K562 (cell line): ENCODE measurements at regions not wholly inside any gene's neighbourhood (a gene's known extent, or its start where the extent isn't known, plus 50 kb on each side); places are given as distances from the start of the nearest gene placed in this dataset.

Experiments
- ATAC-seq: fragments of 200-7000 bp; cut with Tn5 transposase; 3 replicates; pipeline ENCODE4 v1.9.1; 2020; ENCODE audit warnings: moderate library complexity
- BruUV-seq: library from RNA; stranded (reverse); fragments of 400-500 nt; replicated peaks from 2 replicates; lab custom pipeline; 2021; lab: Mats Ljungman, UMichigan
- CTCF ChIA-PET: fragments of 300-600 bp; formaldehyde crosslinking; extraction: SDS; loops from one replicate; lab custom pipeline; 2021; ENCODE audit warnings: low intra/inter-chr PET ratio; lab: Yijun Ruan, JAX
- POLR2A ChIA-PET: fragments of 300-600, 350-650 bp; sonication (Branson Sonifier 250); formaldehyde crosslinking; extraction: SDS; loops from one replicate; lab custom pipeline; 2021; ENCODE audit warnings: antibody characterized with exemption, inconsistent platforms; lab: Yijun Ruan, JAX
- DNase-seq, 4 experiments: peaks; one replicate each; pipeline versions ENCODE4 v3.0.0 to v3.0.0-alpha.2; 2011 to 2018; ENCODE audit warnings: low spot score in 3 of 4, mixed read lengths in 3 of 4; ENCODE audit errors: extremely low read depth in 1 of 4
- FAIRE-seq: peaks from 2 replicates; lab custom pipeline; 2011; peaks lifted over from hg19 to GRCh38; lab: Jason Lieb, UNC
- H2AFZ ChIP-seq: 2 replicates; pipeline ENCODE4 v1.6.0; 2011; ENCODE audit warnings: low read depth, low read length, control low read depth, inconsistent platforms
- H3K27ac ChIP-seq: fragments of 200-600 bp; 3 replicates; pipeline ENCODE4 v1.8.0; 2011; ENCODE audit warnings: low read depth, mild to moderate bottlenecking, control low read depth, inconsistent platforms, low read length, moderate library complexity, mixed read lengths; ENCODE audit errors: extremely low read depth
- H3K27me3 ChIP-seq, 2 experiments: fragments of 300-600 bp in 1 of 2; 2 replicates in 1 of 2; 3 replicates in 1 of 2; pipeline versions ENCODE4 v1.6.0 to v1.8.0; 2011; ENCODE audit warnings: inconsistent platforms in 2 of 2, low read length in 2 of 2, mild to moderate bottlenecking in 1 of 2, mixed read lengths in 1 of 2, moderate library complexity in 1 of 2; ENCODE audit not compliant: control insufficient read depth in 2 of 2, insufficient read depth in 2 of 2
- H3K36me3 ChIP-seq: fragments of 300-600 bp; 3 replicates; pipeline ENCODE4 v1.8.0; 2011; ENCODE audit warnings: mild to moderate bottlenecking, low read length, inconsistent platforms; ENCODE audit not compliant: control insufficient read depth, insufficient read depth
- H3K4me1 ChIP-seq, 2 experiments: fragments of 200-600 bp in 1 of 2; replicated peaks in 1 of 2; 2 replicates in 1 of 2; 3 replicates in 1 of 2; pipeline versions ENCODE4 v1.5.1 to v1.8.0; 2011; ENCODE audit warnings: inconsistent platforms in 2 of 2, low read length in 2 of 2, mild to moderate bottlenecking in 1 of 2, mixed read lengths in 1 of 2, moderate library complexity in 1 of 2; ENCODE audit not compliant: control insufficient read depth in 2 of 2, insufficient read depth in 2 of 2
- H3K4me2 ChIP-seq: 2 replicates; pipeline ENCODE4 v1.6.1; 2011; ENCODE audit warnings: low read length, control low read depth, inconsistent platforms, mixed read lengths; ENCODE audit not compliant: insufficient read depth
- H3K4me3 ChIP-seq: fragments of 200-600 bp; sonication (generic), shearing (Covaris generic); 2 replicates; pipeline ENCODE4 v1.5.1; 2016; ENCODE audit warnings: control low read depth, inconsistent platforms
- H3K79me2 ChIP-seq: fragments of 200-600 bp; 3 replicates; pipeline ENCODE4 v1.8.0; 2011; ENCODE audit warnings: low read length, inconsistent platforms; ENCODE audit not compliant: control insufficient read depth, insufficient read depth
- H3K9ac ChIP-seq, 2 experiments: 2 replicates each; pipeline versions ENCODE4 v1.6.0 to v1.6.1; 2011; ENCODE audit warnings: low read depth in 2 of 2, low read length in 2 of 2, control low read depth in 1 of 2, inconsistent platforms in 1 of 2, mild to moderate bottlenecking in 1 of 2, mixed read lengths in 1 of 2; ENCODE audit not compliant: insufficient read depth in 1 of 2
- H3K9me1 ChIP-seq: one replicate; pipeline ENCODE4 v1.6.0; 2011; ENCODE audit warnings: inconsistent platforms, mild to moderate bottlenecking, low read length, moderate library complexity; ENCODE audit not compliant: control insufficient read depth, insufficient read depth
- H3K9me3 ChIP-seq: replicated peaks from 2 replicates; pipeline ENCODE4 v1.5.1; 2011; ENCODE audit warnings: low read depth, low read length, inconsistent platforms; ENCODE audit not compliant: control insufficient read depth, insufficient read depth
- H4K20me1 ChIP-seq: replicated peaks from 2 replicates; pipeline ENCODE4 v1.6.1; 2011; ENCODE audit warnings: low read length, inconsistent platforms, mixed read lengths; ENCODE audit not compliant: control insufficient read depth, insufficient read depth
- STAT5A ChIP-seq: IDR thresholded peaks from 2 replicates; pipeline ENCODE4 v1.6.1; 2012; ENCODE audit warnings: low read length, inconsistent platforms, borderline replicate concordance
- ZNF408 ChIP-seq: fragments of 250-450 bp; sonication (Bioruptor Pico); IDR thresholded peaks from 2 replicates; pipeline ENCODE4 v1.4.0; 2020; ENCODE audit warnings: low read depth, mild to moderate bottlenecking, moderate library complexity
- WGBS: fragments of 100-300 bp; shearing (Covaris generic); methylation state at CpG from one replicate; pipeline ENCODE4 v1.1.6; 2016; ENCODE audit warnings: low coverage, mixed read lengths; ENCODE audit not compliant: insufficient coverage; ENCODE audit errors: missing lambda C conversion rate; 5-methylcytosine and 5-hydroxymethylcytosine counted together
- in situ Hi-C: fragments of 300-500 bp; cut with MboI; formaldehyde crosslinking; loops from 4 replicates; pipeline ENCODE4 v1.15.0; 2018; ENCODE audit warnings: inconsistent platforms, mixed read lengths
- intact Hi-C: fragments of 100-400 bp; cut with micrococcal nuclease; formaldehyde crosslinking; loops from 2 replicates; pipeline ENCODE4 v1.14.2; 2022
- TF ChIP-seq, protein P1 (sequence below): fragments of 450-650 bp; IDR thresholded peaks from 2 replicates; pipeline ENCODE4 v1.6.1; 2017; ENCODE audit warnings: mild to moderate bottlenecking, moderate library complexity
- TF ChIP-seq, protein P2 (sequence below): fragments of 450-650 bp; IDR thresholded peaks from 2 replicates; pipeline ENCODE4 v1.7.0; 2016; ENCODE audit warnings: borderline replicate concordance

GRCh38 chr18:43774497-43774896 lies 497.2 kb upstream of the SYT4 start:
- DNase-seq (no peak), FAIRE-seq (no peak), ATAC-seq (no peak)
- Histone ChIP-seq H2AFZ (no peak overlapping the region), H3K4me1 (no peaks in the 10 kb centered on the region), H3K9ac (no peak overlapping the region), H4K20me1 (no peaks in the 10 kb centered on the region), H3K79me2 (no peaks in the 10 kb centered on the region), H3K27me3 (no peaks in the 10 kb centered on the region), H3K27ac (no peak overlapping the region), H3K36me3 (no peaks in the 10 kb centered on the region), H3K9me3 (no peaks in the 10 kb centered on the region), H3K4me2 (no peak overlapping the region), H3K9me1 (no peaks in the 10 kb centered on the region), H3K4me3 (no peak overlapping the region)
- intact Hi-C loops (no loop called here), in situ Hi-C loops (no loop called here)
- no peak for TF ChIP-seq STAT5A
- TF ChIP-seq, protein P1, sequence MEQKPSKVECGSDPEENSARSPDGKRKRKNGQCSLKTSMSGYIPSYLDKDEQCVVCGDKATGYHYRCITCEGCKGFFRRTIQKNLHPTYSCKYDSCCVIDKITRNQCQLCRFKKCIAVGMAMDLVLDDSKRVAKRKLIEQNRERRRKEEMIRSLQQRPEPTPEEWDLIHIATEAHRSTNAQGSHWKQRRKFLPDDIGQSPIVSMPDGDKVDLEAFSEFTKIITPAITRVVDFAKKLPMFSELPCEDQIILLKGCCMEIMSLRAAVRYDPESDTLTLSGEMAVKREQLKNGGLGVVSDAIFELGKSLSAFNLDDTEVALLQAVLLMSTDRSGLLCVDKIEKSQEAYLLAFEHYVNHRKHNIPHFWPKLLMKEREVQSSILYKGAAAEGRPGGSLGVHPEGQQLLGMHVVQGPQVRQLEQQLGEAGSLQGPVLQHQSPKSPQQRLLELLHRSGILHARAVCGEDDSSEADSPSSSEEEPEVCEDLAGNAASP, result no peak
- TF ChIP-seq, protein P2, sequence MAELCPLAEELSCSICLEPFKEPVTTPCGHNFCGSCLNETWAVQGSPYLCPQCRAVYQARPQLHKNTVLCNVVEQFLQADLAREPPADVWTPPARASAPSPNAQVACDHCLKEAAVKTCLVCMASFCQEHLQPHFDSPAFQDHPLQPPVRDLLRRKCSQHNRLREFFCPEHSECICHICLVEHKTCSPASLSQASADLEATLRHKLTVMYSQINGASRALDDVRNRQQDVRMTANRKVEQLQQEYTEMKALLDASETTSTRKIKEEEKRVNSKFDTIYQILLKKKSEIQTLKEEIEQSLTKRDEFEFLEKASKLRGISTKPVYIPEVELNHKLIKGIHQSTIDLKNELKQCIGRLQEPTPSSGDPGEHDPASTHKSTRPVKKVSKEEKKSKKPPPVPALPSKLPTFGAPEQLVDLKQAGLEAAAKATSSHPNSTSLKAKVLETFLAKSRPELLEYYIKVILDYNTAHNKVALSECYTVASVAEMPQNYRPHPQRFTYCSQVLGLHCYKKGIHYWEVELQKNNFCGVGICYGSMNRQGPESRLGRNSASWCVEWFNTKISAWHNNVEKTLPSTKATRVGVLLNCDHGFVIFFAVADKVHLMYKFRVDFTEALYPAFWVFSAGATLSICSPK, result no peak
- no peak for TF ChIP-seq ZNF408 (CRISPR knock-in tag)
- ChIA-PET POLR2A (no interaction called here), CTCF (no interaction called here)
- no TSS peak for BruUV-seq
- WGBS, result 0% methylated on average over 4 of the region's 5 CpGs
